CD4-positive, CD25-positive, alpha-beta regulatory T cell (primary cell): ENCODE measurements at regions not wholly inside any gene's neighbourhood (a gene's known extent, or its start where the extent isn't known, plus 50 kb on each side); places are given as distances from the start of the nearest gene placed in this dataset.

Experiments used
- ATAC-seq, 2 donors: fragments of 150-1000 bp; cut with Tn5 transposase; one replicate each; pipeline ENCODE4 v1.10.0; 2021; ENCODE audit warnings: low read depth in 2 of 2, moderate number of reproducible peaks in 2 of 2, moderate library complexity in 1 of 2
- DNase-seq, 3 donors: peaks; one replicate each; pipeline versions ENCODE4 v3.0.0 to v3.0.0-alpha.2; 2012 to 2022; ENCODE audit warnings: mixed read lengths in 1 of 3
- H3K27ac ChIP-seq: one replicate; pipeline ENCODE4 v1.7.0; 2013; ENCODE audit warnings: mild to moderate bottlenecking, low read length; ENCODE audit not compliant: insufficient read depth, poor library complexity, severe bottlenecking
- H3K27me3 ChIP-seq: one replicate; pipeline ENCODE4 v1.7.0; 2013; ENCODE audit warnings: low read length; ENCODE audit not compliant: control insufficient read depth, insufficient read depth
- H3K36me3 ChIP-seq: one replicate; pipeline ENCODE4 v1.7.0; 2013; ENCODE audit warnings: mild to moderate bottlenecking, low read length, moderate library complexity; ENCODE audit not compliant: control insufficient read depth, insufficient read depth
- H3K4me1 ChIP-seq: 2 replicates; pipeline ENCODE4 v1.7.0; 2013; ENCODE audit warnings: mild to moderate bottlenecking, low read length; ENCODE audit not compliant: insufficient read depth, control insufficient read depth, poor library complexity, severe bottlenecking
- H3K4me3 ChIP-seq: one replicate; pipeline ENCODE4 v1.7.0; 2013; ENCODE audit warnings: low read depth, mild to moderate bottlenecking, low read length, moderate library complexity
- H3K9me3 ChIP-seq, 2 experiments: 1 replicate in 1 of 2; 2 replicates in 1 of 2; pipeline ENCODE4 v1.7.0; 2013; ENCODE audit warnings: low read length in 2 of 2, mild to moderate bottlenecking in 1 of 2, moderate library complexity in 1 of 2; ENCODE audit not compliant: control insufficient read depth in 2 of 2
- H3K27ac Mint-ChIP-seq, 3 donors: one replicate each; pipeline ENCODE4 v1.8.0; 2020 to 2022; ENCODE audit warnings: mild to moderate bottlenecking in 3 of 3, mixed read lengths in 3 of 3, moderate library complexity in 2 of 3
- H3K27me3 Mint-ChIP-seq: one replicate; pipeline ENCODE4 v1.8.0; 2022; ENCODE audit warnings: mild to moderate bottlenecking, mixed read lengths
- H3K36me3 Mint-ChIP-seq: one replicate; pipeline ENCODE4 v1.8.0; 2020; ENCODE audit warnings: mixed read lengths
- H3K4me1 Mint-ChIP-seq, 4 donors: one replicate each; pipeline ENCODE4 v1.8.0; 2020 to 2022; ENCODE audit warnings: mixed read lengths in 4 of 4, mild to moderate bottlenecking in 1 of 4
- H3K4me3 Mint-ChIP-seq, 4 donors: one replicate each; pipeline ENCODE4 v1.8.0; 2020 to 2022; ENCODE audit warnings: mild to moderate bottlenecking in 4 of 4, mixed read lengths in 4 of 4, moderate library complexity in 3 of 4
- H3K9me3 Mint-ChIP-seq, 7 donors: one replicate each; pipeline ENCODE4 v1.8.0; 2020 to 2022; ENCODE audit warnings: mixed read lengths in 7 of 7, mild to moderate bottlenecking in 3 of 7, moderate library complexity in 2 of 7

DNA sequence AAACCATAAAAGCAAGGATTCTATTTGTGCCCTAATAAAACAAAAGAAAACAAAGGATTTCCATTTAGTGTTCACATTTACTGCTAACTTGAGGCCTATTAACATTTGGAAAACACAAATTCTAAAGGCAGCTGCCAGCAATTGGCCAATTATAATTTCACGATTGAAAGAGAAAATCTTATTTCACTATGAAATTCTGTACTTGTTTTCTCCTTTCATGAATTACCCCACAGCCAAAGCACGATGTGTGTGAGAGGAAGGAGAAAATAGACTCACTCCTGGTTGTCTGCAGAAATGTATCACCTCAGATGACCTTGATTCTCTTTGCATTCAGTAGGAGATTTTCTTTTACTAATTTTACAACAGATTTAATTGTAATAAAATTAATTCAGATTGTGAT, 242.8 kb upstream of the GBE1 start:
- ATAC-seq: no peak
- H3K4me3 Mint-ChIP-seq: no peak overlapping the region
- no peak overlapping the region for H3K27ac Mint-ChIP-seq
- H3K27me3 Mint-ChIP-seq: no peaks in the 10 kb centered on the region
- Histone ChIP-seq H3K27me3 (no peaks in the 10 kb centered on the region), H3K36me3 (no peaks in the 10 kb centered on the region), H3K27ac (no peak overlapping the region), H3K4me1 (no peaks in the 10 kb centered on the region), H3K9me3 (no peaks in the 10 kb centered on the region), H3K4me3 (no peak overlapping the region)
- H3K4me1 Mint-ChIP-seq: no peaks in the 10 kb centered on the region
- H3K9me3 Mint-ChIP-seq: peaks cover 2 to 11% (median 4%) of the 10 kb centered on the region in 7 donors
- H3K36me3 Mint-ChIP-seq: no peaks in the 10 kb centered on the region
- DNase-seq: no peak

DNA sequence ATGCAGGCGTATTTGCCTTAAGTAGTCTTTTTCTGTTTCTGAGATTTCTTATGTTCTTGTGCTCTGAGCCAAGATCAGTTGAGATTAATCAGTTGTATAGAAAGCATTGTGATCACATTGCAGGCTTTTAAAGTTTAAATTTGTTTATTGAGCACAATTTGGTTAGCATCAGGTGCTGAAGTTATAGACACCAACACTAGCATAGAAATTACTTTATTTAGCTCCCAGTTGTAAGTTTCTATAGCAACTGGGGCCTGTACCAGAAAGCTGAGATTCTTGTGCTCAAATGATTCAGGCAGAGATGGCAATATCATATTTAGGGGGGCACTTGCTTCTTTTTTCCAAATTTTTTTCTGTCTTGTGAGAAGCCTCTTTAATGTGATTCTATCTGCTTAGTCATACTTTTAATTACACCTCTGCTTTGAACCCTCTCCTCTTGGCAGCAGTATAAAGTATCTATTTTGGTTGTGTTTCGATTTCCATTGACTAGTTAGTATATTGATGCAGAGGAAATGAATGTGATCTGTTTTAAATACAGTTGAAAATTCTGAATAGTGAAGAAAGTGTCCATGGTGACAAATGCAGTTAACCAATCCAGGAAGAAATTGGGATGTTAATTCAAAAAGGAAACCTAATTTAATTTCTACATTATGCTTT, 241.7 kb upstream of the GBE1 start:
- Histone ChIP-seq H3K4me1 (no peaks in the 10 kb centered on the region), H3K27ac (no peak overlapping the region), H3K4me3 (no peak overlapping the region), H3K9me3 (no peaks in the 10 kb centered on the region), H3K36me3 (no peaks in the 10 kb centered on the region), H3K27me3 (no peaks in the 10 kb centered on the region)
- no peaks in the 10 kb centered on the region for H3K27me3 Mint-ChIP-seq
- ATAC-seq: no peak
- no peaks in the 10 kb centered on the region for H3K36me3 Mint-ChIP-seq
- H3K27ac Mint-ChIP-seq: no peak overlapping the region
- no peak for DNase-seq
- H3K4me1 Mint-ChIP-seq: no peaks in the 10 kb centered on the region
- H3K9me3 Mint-ChIP-seq: peaks cover 1 to 5% (median 4%) of the 10 kb centered on the region in 7 donors
- H3K4me3 Mint-ChIP-seq: no peak overlapping the region

- no peak overlapping the region for H3K27ac ChIP-seq
- ATAC-seq (no peak), DNase-seq (no peak)
- no peaks in the 10 kb centered on the region for H3K27me3 ChIP-seq
- Mint-ChIP-seq H3K36me3 (no peaks in the 10 kb centered on the region), H3K9me3 (peaks cover 1 to 5% (median 4%) of the 10 kb centered on the region in 7 donors), H3K4me3 (no peak overlapping the region), H3K27ac (no peak overlapping the region), H3K4me1 (no peaks in the 10 kb centered on the region), H3K27me3 (no peaks in the 10 kb centered on the region)
- no peak overlapping the region for H3K4me3 ChIP-seq
- H3K4me1 ChIP-seq: no peaks in the 10 kb centered on the region
- no peaks in the 10 kb centered on the region for H3K9me3 ChIP-seq
- H3K36me3 ChIP-seq: no peaks in the 10 kb centered on the region
These were observed 241.0 kb upstream of the GBE1 start for GRCh38 chr3:82002491-82002890.

DNA sequence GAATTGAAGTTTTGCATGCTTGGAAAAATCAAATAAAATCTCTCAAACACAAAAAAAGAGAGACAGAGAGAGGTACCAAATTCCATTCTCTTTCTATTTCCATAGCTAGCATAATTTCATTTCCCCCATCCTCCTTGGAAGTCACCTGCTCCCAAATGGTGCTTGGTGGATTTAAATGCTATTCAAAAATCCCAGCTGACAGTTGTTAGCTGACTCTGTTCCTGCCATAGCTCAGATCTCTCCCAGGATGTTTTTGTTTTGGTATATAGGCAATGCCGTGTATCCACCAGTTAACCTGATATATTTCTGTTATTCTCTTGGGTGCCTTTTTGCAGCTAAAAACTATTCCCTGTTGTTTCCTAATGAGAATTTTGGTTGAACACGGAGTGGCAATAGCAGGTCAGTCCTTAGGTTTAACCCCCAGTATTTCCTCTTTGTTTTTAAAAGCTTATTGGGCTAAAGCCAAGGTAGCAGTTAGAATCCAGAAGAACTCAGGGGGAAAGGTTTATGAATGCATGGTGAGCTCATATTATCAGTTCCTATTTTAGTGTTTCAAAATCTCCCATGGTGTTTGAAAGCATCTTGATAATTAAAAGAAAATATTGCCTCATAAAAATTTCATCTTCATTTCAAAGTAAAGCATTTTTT, 240.0 kb upstream of the GBE1 start:
- H3K4me3 ChIP-seq: no peak overlapping the region
- no peaks in the 10 kb centered on the region for H3K27me3 ChIP-seq
- ATAC-seq (no peak), DNase-seq (no peak)
- Mint-ChIP-seq H3K9me3 (peaks cover 0 to 8% (median 3%) of the 10 kb centered on the region in 7 donors), H3K4me3 (no peak overlapping the region), H3K4me1 (no peaks in the 10 kb centered on the region), H3K27me3 (no peaks in the 10 kb centered on the region), H3K36me3 (no peaks in the 10 kb centered on the region), H3K27ac (no peak overlapping the region)
- H3K36me3 ChIP-seq: no peaks in the 10 kb centered on the region
- H3K27ac ChIP-seq: no peak overlapping the region
- no peaks in the 10 kb centered on the region for H3K9me3 ChIP-seq
- no peaks in the 10 kb centered on the region for H3K4me1 ChIP-seq

DNA sequence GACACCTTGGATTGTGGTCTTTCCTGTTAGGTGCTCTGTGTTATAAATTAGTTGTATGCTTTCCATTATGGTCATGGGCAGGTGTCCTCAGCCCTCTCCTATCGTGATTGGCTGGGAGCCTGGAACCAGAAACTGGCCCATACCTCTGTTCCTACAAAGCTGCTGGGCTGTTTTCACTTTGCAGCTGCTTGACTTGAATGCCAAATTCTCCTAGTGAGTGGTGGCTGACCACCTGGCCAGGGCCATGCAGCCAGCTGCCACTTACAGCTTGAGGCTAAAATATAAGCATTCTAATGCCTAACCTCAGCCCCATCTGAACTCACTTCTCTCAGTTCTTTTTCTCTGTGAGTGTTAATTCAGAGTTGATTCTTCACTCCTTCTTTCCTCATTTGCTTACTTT, 239.3 kb upstream of the GBE1 start:
- no peak overlapping the region for H3K4me3 Mint-ChIP-seq
- no peaks in the 10 kb centered on the region for H3K27me3 Mint-ChIP-seq
- Histone ChIP-seq H3K9me3 (no peaks in the 10 kb centered on the region), H3K36me3 (no peaks in the 10 kb centered on the region), H3K27ac (no peak overlapping the region), H3K4me1 (no peaks in the 10 kb centered on the region), H3K27me3 (no peaks in the 10 kb centered on the region), H3K4me3 (no peak overlapping the region)
- ATAC-seq (no peak), DNase-seq (no peak)
- peaks cover 0 to 9% (median 4%) of the 10 kb centered on the region in 7 donors for H3K9me3 Mint-ChIP-seq
- no peak overlapping the region for H3K27ac Mint-ChIP-seq
- no peaks in the 10 kb centered on the region for H3K36me3 Mint-ChIP-seq
- H3K4me1 Mint-ChIP-seq: no peaks in the 10 kb centered on the region

- Histone ChIP-seq H3K9me3 (no peaks in the 10 kb centered on the region), H3K36me3 (no peaks in the 10 kb centered on the region), H3K4me1 (no peaks in the 10 kb centered on the region), H3K27me3 (no peaks in the 10 kb centered on the region), H3K27ac (no peak overlapping the region), H3K4me3 (no peak overlapping the region)
- peaks cover 0 to 9% (median 5%) of the 10 kb centered on the region in 7 donors for H3K9me3 Mint-ChIP-seq
- H3K27me3 Mint-ChIP-seq: no peaks in the 10 kb centered on the region
- DNase-seq (no peak), ATAC-seq (no peak)
- no peak overlapping the region for H3K27ac Mint-ChIP-seq
- no peak overlapping the region for H3K4me3 Mint-ChIP-seq
- H3K4me1 Mint-ChIP-seq: no peaks in the 10 kb centered on the region
- no peaks in the 10 kb centered on the region for H3K36me3 Mint-ChIP-seq
These were observed 238.9 kb upstream of the GBE1 start for GRCh38 chr3:82000350-82000749.

- no peaks in the 10 kb centered on the region for H3K27me3 ChIP-seq
- no peak for ATAC-seq
- no peak overlapping the region for H3K27ac ChIP-seq
- no peaks in the 10 kb centered on the region for H3K4me1 ChIP-seq
- Mint-ChIP-seq H3K27ac (no peak overlapping the region), H3K4me3 (no peak overlapping the region), H3K9me3 (peaks cover 0 to 9% (median 4%) of the 10 kb centered on the region in 7 donors), H3K36me3 (no peaks in the 10 kb centered on the region), H3K27me3 (no peaks in the 10 kb centered on the region), H3K4me1 (no peaks in the 10 kb centered on the region)
- no peak overlapping the region for H3K4me3 ChIP-seq
- H3K9me3 ChIP-seq: no peaks in the 10 kb centered on the region
- no peak for DNase-seq
- H3K36me3 ChIP-seq: no peaks in the 10 kb centered on the region
These were observed 237.5 kb upstream of the GBE1 start for GRCh38 chr3:81998907-81999306.

DNA sequence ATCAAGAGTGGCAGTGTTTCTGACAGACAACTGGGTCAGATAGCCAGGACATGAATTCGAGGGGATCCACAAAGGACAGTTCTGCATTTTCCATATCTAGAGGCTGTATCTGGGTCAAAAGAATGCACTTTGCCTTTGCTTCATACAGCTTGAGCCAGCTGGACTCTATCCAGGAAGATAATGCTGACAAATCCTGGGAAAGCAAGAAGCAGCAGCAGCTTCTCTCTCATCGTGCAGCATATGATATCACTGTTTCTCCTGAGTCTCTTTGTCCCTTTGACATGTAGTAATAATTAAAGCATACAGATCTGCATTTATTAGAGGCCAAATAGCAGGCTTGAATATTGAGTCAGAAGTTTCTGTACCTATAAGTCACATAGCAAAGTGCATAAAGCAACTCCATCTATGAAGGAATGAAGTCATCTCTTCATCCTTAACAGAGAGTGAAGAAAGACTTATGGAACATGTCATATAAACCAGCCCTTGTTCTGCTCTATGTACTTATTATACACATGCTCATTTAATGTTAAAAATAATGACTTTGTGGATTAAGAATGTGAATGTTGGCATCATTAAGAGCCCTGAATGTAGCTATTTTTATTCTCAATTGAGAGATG, 236.8 kb upstream of the GBE1 start:
- peaks cover 0 to 9% (median 4%) of the 10 kb centered on the region in 7 donors for H3K9me3 Mint-ChIP-seq
- H3K4me3 ChIP-seq: no peak overlapping the region
- no peak for DNase-seq

More for the DNA sequence above, 236.8 kb upstream of the GBE1 start:
- no peak overlapping the region for H3K27ac ChIP-seq
- H3K9me3 ChIP-seq: no peaks in the 10 kb centered on the region
- no peak overlapping the region for H3K27ac Mint-ChIP-seq
- H3K27me3 ChIP-seq: no peaks in the 10 kb centered on the region
- no peak for ATAC-seq
- no peaks in the 10 kb centered on the region for H3K36me3 ChIP-seq
- no peaks in the 10 kb centered on the region for H3K4me1 ChIP-seq
- H3K4me3 Mint-ChIP-seq: no peak overlapping the region
- no peaks in the 10 kb centered on the region for H3K27me3 Mint-ChIP-seq
- H3K4me1 Mint-ChIP-seq: no peaks in the 10 kb centered on the region
- H3K36me3 Mint-ChIP-seq: no peaks in the 10 kb centered on the region
